Liver (tissue), 8 donors: ENCODE measurements at regions not wholly inside any gene's neighbourhood (a gene's known extent, or its start where the extent isn't known, plus 50 kb on each side); places are given as distances from the start of the nearest gene placed in this dataset.

Experiments
- DNase-seq: peaks from one replicate; pipeline ENCODE4 v3.0.0-alpha.2; 2017; ENCODE audit warnings: low spot score
- H3K27ac ChIP-seq, 2 donors: one replicate each; pipeline ENCODE4 v1.7.0; 2013; ENCODE audit warnings: inconsistent platforms in 2 of 2, low read length in 2 of 2, control low read depth in 1 of 2, low read depth in 1 of 2, mild to moderate bottlenecking in 1 of 2
- H3K27me3 ChIP-seq, 4 donors: one replicate each; pipeline versions ENCODE4 v1.6.1 to v1.7.0; 2013; ENCODE audit warnings: low read length in 3 of 4, inconsistent platforms in 1 of 4, mild to moderate bottlenecking in 1 of 4, moderate library complexity in 1 of 4; ENCODE audit not compliant: control insufficient read depth in 4 of 4, insufficient read depth in 4 of 4
- H3K36me3 ChIP-seq, 4 donors: one replicate each; pipeline versions ENCODE4 v1.6.1 to v1.7.0; 2013; ENCODE audit warnings: low read length in 3 of 4, mild to moderate bottlenecking in 3 of 4, low read depth in 1 of 4, moderate library complexity in 1 of 4; ENCODE audit not compliant: control insufficient read depth in 4 of 4, insufficient read depth in 3 of 4
- H3K4me1 ChIP-seq, 4 donors: one replicate each; pipeline versions ENCODE4 v1.6.1 to v1.7.0; 2013; ENCODE audit warnings: low read length in 3 of 4, mild to moderate bottlenecking in 3 of 4, moderate library complexity in 1 of 4; ENCODE audit not compliant: control insufficient read depth in 4 of 4, insufficient read depth in 4 of 4
- H3K4me3 ChIP-seq, 3 donors: one replicate each; pipeline versions ENCODE4 v1.6.1 to v1.7.0; 2013; ENCODE audit warnings: low read length in 3 of 3, control low read depth in 1 of 3, low read depth in 1 of 3, mild to moderate bottlenecking in 1 of 3
- H3K9ac ChIP-seq, 2 donors: one replicate each; pipeline ENCODE4 v1.7.0; 2013; ENCODE audit warnings: low read length in 2 of 2, mild to moderate bottlenecking in 2 of 2, moderate library complexity in 2 of 2, control low read depth in 1 of 2, low read depth in 1 of 2
- H3K9me3 ChIP-seq, 4 donors: one replicate each; pipeline versions ENCODE4 v1.6.1 to v1.7.0; 2013; ENCODE audit warnings: low read length in 3 of 4; ENCODE audit not compliant: control insufficient read depth in 4 of 4
- EGR1 ChIP-seq, 2 donors: IDR thresholded peaks; 2 replicates each; pipeline ENCODE4 v1.6.1; 2016 to 2018; ENCODE audit warnings: antibody characterized with exemption in 2 of 2, low read depth in 2 of 2
- FOXA1 ChIP-seq: IDR thresholded peaks from 2 replicates; pipeline ENCODE4 v1.6.1; 2016; ENCODE audit warnings: antibody characterized with exemption
- FOXA2 ChIP-seq: IDR thresholded peaks from 2 replicates; pipeline ENCODE4 v1.6.1; 2016; ENCODE audit warnings: antibody characterized with exemption
- GABPA ChIP-seq, 2 donors: IDR thresholded peaks in 1 of 2; conservative IDR thresholded peaks in 1 of 2; 2 replicates each; pipeline ENCODE4 v1.6.1; 2016; ENCODE audit warnings: antibody characterized with exemption in 2 of 2, mild to moderate bottlenecking in 1 of 2, moderate library complexity in 1 of 2
- HNF4A ChIP-seq, 2 donors: conservative IDR thresholded peaks; 2 replicates each; pipeline ENCODE4 v1.6.1; 2016; ENCODE audit warnings: antibody characterized with exemption in 2 of 2, mild to moderate bottlenecking in 2 of 2
- HNF4G ChIP-seq: IDR thresholded peaks from 2 replicates; pipeline ENCODE4 v1.6.1; 2016; ENCODE audit warnings: antibody characterized with exemption
- JUND ChIP-seq, 2 donors: IDR thresholded peaks; 2 replicates each; pipeline ENCODE4 v1.6.1; 2016; ENCODE audit warnings: antibody characterized with exemption in 2 of 2
- NR2F2 ChIP-seq: IDR thresholded peaks from 2 replicates; pipeline ENCODE4 v1.6.1; 2016; ENCODE audit warnings: antibody characterized with exemption
- RAD21 ChIP-seq, 2 donors: IDR thresholded peaks; 2 replicates each; pipeline ENCODE4 v1.6.1; 2016; ENCODE audit warnings: antibody characterized with exemption in 2 of 2, mild to moderate bottlenecking in 2 of 2
- RXRA ChIP-seq, 2 donors: IDR thresholded peaks; 2 replicates each; pipeline ENCODE4 v1.6.1; 2017 to 2018; ENCODE audit warnings: antibody characterized with exemption in 2 of 2, mild to moderate bottlenecking in 1 of 2
- SP1 ChIP-seq: IDR thresholded peaks from 2 replicates; pipeline ENCODE4 v1.6.1; 2018; ENCODE audit warnings: antibody characterized with exemption, mild to moderate bottlenecking
- TAF1 ChIP-seq: conservative IDR thresholded peaks from 2 replicates; pipeline ENCODE4 v1.6.1; 2016; ENCODE audit warnings: antibody characterized with exemption, mild to moderate bottlenecking
- YY1 ChIP-seq: IDR thresholded peaks from 2 replicates; pipeline ENCODE4 v1.6.1; 2016; ENCODE audit warnings: antibody characterized with exemption, mild to moderate bottlenecking
- WGBS: extraction: QIAGEN DNeasy Blood & Tissue Kit; methylation state at CpG from one replicate; pipeline ENCODE4 v1.1.7; 2013; 5-methylcytosine and 5-hydroxymethylcytosine counted together
- TF ChIP-seq, protein P1 (sequence below): IDR thresholded peaks from 2 replicates; pipeline ENCODE4 v1.6.1; 2016; ENCODE audit warnings: antibody characterized with exemption
- TF ChIP-seq, protein P2 (sequence below): fragments of 150-350 bp; IDR thresholded peaks from 2 replicates; pipeline ENCODE4 v1.5.1; 2017; ENCODE audit warnings: improper control_type of control experiment, low read depth, low read length; ENCODE audit not compliant: missing input control
- TF ChIP-seq, protein P3 (sequence below): IDR thresholded peaks from 2 replicates; pipeline ENCODE4 v1.6.1; 2016; ENCODE audit warnings: antibody characterized with exemption
- TF ChIP-seq, protein P4 (sequence below): IDR thresholded peaks from 2 replicates; pipeline ENCODE4 v1.6.1; 2016; ENCODE audit warnings: antibody characterized with exemption
- TF ChIP-seq, protein P5 (sequence below): IDR thresholded peaks from 2 replicates; pipeline ENCODE4 v1.6.1; 2016; ENCODE audit warnings: antibody characterized with exemption, mild to moderate bottlenecking
- donor health status: healthy.
- donor health status: healthy.
- donor health status: healthy.
- donor health status: healthy.
- donor health status: healthy.

DNA sequence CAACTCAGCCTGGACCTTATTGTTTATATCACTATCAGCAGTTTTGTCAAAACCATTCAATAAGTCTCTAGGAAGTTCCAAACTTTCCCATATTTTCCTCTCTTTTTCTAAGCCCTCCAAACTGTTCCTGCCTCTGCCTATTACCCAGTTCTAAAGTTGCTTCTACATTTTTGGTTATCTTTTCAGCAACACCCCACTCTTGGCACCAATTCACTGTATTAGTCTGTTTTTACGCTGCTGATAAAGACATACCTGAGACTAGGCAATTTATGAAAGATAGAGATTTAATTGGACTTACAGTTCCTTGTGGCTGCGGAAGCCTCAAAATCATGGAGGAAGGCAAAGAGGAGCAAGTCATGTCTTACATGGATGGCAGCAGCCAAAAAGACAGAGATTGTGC, 744.4 kb upstream of the ADAMTS16 start (continued):
- TF ChIP-seq, protein P1, sequence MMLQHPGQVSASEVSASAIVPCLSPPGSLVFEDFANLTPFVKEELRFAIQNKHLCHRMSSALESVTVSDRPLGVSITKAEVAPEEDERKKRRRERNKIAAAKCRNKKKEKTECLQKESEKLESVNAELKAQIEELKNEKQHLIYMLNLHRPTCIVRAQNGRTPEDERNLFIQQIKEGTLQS = no peak
- TF ChIP-seq YY1 (no peak), JUND (IDR thresholded peaks at IDR 0.05) (no peak), TAF1 (no peak), FOXA2 (no peak), HNF4G (no peak)
- TF ChIP-seq, protein P2, sequence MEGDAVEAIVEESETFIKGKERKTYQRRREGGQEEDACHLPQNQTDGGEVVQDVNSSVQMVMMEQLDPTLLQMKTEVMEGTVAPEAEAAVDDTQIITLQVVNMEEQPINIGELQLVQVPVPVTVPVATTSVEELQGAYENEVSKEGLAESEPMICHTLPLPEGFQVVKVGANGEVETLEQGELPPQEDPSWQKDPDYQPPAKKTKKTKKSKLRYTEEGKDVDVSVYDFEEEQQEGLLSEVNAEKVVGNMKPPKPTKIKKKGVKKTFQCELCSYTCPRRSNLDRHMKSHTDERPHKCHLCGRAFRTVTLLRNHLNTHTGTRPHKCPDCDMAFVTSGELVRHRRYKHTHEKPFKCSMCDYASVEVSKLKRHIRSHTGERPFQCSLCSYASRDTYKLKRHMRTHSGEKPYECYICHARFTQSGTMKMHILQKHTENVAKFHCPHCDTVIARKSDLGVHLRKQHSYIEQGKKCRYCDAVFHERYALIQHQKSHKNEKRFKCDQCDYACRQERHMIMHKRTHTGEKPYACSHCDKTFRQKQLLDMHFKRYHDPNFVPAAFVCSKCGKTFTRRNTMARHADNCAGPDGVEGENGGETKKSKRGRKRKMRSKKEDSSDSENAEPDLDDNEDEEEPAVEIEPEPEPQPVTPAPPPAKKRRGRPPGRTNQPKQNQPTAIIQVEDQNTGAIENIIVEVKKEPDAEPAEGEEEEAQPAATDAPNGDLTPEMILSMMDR = no peak

DNA sequence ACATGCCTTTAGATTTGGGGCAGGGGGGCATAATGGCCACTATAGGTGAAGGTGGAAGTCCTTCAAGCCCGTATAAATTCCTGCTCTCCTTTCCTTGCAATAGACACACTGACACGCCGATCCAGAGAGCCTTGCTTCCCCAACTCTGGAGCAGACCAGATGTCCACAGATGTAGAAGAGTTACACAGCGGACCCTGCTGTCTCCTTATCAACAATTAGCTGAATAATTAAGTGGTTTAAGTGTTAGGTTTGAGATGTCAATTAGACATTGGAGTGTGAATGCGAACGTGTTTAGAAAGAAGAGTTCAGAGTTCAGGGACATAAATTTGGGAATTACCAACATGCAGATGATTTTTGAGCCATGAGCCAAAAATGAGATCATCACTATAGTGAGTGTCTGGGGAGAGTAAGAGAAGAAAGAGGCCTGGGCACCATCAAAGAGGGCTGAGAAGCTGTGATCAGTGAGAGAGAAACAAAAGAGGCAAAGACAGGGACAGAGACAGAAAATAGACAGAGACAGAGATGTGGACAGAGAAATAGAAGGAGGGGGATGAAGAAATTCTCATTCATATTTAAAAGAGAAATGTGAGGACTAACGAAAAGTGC, 734.4 kb upstream of the ADAMTS16 start:
- Histone ChIP-seq H3K4me3 (no peak overlapping the region), H3K9me3 (no peaks in the 10 kb centered on the region), H3K36me3 (no peaks in the 10 kb centered on the region), H3K27ac (no peak overlapping the region), H3K9ac (no peak overlapping the region), H3K4me1 (no peaks in the 10 kb centered on the region), H3K27me3 (no peaks in the 10 kb centered on the region)
- no peak for DNase-seq
- 72% methylated on average over 7 of the region's 7 CpGs for WGBS
- TF ChIP-seq NR2F2 (no peak), RAD21 (IDR thresholded peaks at IDR 0.05) (no peak), RXRA (IDR thresholded peaks at IDR 0.05) (no peak), HNF4A (conservative IDR thresholded peaks at IDR 0.05) (no peak), SP1 (no peak), EGR1 (IDR thresholded peaks at IDR 0.05; ENCODE audit: low read depth in 2 of 2) (no peak), JUND (IDR thresholded peaks at IDR 0.05) (no peak), TAF1 (no peak), GABPA (IDR thresholded peaks at IDR 0.05 in 1 of 2, conservative IDR thresholded peaks at IDR 0.05 in 1 of 2) (no peak), YY1 (no peak), FOXA1 (no peak)
- TF ChIP-seq, protein P1 = no peak
- TF ChIP-seq, protein P2 = no peak

DNA sequence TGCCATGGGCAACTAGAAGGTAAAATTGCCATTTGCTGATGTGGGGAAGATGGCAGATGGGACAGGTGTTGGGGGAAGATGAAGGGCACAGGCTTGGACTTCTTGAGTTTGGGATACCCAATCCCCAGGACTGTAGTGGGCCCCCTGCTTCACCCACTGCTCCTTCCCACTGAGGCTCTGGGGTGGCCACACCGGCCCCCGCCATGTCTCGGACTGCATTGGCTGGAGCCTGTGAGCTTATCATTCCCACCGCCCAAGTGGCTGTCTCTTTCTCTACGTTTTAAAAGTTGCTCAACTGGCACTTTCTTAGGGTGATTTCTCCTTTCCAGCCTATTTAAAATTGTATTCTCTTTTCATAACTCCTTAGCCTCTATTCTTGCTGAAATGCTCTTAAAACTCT, 730.0 kb upstream of the ADAMTS16 start:
- DNase-seq = no peak
- 81% methylated on average over 5 of the region's 5 CpGs for WGBS
- H3K36me3 ChIP-seq = no peaks in the 10 kb centered on the region
- H3K4me3 ChIP-seq = no peak overlapping the region
- H3K4me1 ChIP-seq = no peaks in the 10 kb centered on the region
- no peak overlapping the region for H3K27ac ChIP-seq
- H3K27me3 ChIP-seq = peaks cover 0 to 2% (median 0%) of the 10 kb centered on the region in 4 donors
- H3K9ac ChIP-seq = no peak overlapping the region
- H3K9me3 ChIP-seq = no peaks in the 10 kb centered on the region
- TF ChIP-seq JUND (IDR thresholded peaks at IDR 0.05) (no peak), NR2F2 (no peak), YY1 (no peak), FOXA1 (no peak), TAF1 (no peak), SP1 (no peak)
- TF ChIP-seq, protein P3, sequence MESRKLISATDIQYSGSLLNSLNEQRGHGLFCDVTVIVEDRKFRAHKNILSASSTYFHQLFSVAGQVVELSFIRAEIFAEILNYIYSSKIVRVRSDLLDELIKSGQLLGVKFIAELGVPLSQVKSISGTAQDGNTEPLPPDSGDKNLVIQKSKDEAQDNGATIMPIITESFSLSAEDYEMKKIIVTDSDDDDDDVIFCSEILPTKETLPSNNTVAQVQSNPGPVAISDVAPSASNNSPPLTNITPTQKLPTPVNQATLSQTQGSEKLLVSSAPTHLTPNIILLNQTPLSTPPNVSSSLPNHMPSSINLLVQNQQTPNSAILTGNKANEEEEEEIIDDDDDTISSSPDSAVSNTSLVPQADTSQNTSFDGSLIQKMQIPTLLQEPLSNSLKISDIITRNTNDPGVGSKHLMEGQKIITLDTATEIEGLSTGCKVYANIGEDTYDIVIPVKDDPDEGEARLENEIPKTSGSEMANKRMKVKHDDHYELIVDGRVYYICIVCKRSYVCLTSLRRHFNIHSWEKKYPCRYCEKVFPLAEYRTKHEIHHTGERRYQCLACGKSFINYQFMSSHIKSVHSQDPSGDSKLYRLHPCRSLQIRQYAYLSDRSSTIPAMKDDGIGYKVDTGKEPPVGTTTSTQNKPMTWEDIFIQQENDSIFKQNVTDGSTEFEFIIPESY = no peak
- TF ChIP-seq, protein P4, sequence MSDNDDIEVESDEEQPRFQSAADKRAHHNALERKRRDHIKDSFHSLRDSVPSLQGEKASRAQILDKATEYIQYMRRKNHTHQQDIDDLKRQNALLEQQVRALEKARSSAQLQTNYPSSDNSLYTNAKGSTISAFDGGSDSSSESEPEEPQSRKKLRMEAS = no peak
- TF ChIP-seq, protein P5, sequence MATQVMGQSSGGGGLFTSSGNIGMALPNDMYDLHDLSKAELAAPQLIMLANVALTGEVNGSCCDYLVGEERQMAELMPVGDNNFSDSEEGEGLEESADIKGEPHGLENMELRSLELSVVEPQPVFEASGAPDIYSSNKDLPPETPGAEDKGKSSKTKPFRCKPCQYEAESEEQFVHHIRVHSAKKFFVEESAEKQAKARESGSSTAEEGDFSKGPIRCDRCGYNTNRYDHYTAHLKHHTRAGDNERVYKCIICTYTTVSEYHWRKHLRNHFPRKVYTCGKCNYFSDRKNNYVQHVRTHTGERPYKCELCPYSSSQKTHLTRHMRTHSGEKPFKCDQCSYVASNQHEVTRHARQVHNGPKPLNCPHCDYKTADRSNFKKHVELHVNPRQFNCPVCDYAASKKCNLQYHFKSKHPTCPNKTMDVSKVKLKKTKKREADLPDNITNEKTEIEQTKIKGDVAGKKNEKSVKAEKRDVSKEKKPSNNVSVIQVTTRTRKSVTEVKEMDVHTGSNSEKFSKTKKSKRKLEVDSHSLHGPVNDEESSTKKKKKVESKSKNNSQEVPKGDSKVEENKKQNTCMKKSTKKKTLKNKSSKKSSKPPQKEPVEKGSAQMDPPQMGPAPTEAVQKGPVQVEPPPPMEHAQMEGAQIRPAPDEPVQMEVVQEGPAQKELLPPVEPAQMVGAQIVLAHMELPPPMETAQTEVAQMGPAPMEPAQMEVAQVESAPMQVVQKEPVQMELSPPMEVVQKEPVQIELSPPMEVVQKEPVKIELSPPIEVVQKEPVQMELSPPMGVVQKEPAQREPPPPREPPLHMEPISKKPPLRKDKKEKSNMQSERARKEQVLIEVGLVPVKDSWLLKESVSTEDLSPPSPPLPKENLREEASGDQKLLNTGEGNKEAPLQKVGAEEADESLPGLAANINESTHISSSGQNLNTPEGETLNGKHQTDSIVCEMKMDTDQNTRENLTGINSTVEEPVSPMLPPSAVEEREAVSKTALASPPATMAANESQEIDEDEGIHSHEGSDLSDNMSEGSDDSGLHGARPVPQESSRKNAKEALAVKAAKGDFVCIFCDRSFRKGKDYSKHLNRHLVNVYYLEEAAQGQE = no peak
